ENCODE measurements at regions not wholly inside any gene's neighbourhood (a gene's known extent, or its start where the extent isn't known, plus 50 kb on each side); places are given as distances from the start of the nearest gene placed in this dataset.
"Not testable (repeated sequence)": the region's sequence is repeated elsewhere in the genome, so short reads cannot be mapped to it uniquely, and the experiment has no call there.

- no peak for DNase-seq
These were observed 50.9 kb upstream of the NXT1 start for GRCh38 chr20:23299673-23300050.

GRCh38 chr20:23298926-23299672 is 51.5 kb upstream of the NXT1 start:
- no peak for DNase-seq

GRCh38 chr20:23298155-23298554 is 52.4 kb upstream of the NXT1 start:
- DNase-seq: no peak

GRCh38 chr20:23296841-23297701 is 53.5 kb upstream of the NXT1 start:
- DNase-seq: no peak

- DNase-seq: no peak
These were observed 54.7 kb upstream of the NXT1 start for GRCh38 chr20:23295934-23296333.

- no peak for DNase-seq
These were observed 55.9 kb upstream of the NXT1 start for GRCh38 chr20:23294671-23295070.

DNA sequence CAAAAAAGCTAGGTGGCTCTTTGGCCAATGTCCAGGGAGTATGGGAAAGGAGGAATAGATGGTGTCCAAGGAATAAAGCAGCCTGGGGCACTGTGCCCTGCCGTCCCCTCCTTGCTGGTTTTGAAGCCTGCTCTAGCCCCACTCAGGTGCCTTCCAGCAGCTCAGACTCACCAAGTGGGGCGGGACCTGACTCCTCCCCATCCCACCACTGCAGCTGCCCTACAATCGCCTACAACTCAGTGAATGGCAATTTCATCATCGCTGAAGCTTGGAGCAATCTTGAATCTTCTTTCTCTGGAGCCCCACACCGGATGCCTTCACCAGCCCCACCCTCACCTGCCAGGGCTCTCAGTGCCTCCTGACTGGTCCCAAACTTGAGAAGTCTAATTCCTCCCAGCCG is 56.4 kb upstream of the NXT1 start:
- DNase-seq: no peak

- DNase-seq: no peak
These were observed 56.9 kb upstream of the NXT1 start for GRCh38 chr20:23293689-23294088.

- DNase-seq: not testable (repeated sequence)
These were observed 58.3 kb upstream of the NXT1 start for GRCh38 chr20:23292311-23292710.

DNA sequence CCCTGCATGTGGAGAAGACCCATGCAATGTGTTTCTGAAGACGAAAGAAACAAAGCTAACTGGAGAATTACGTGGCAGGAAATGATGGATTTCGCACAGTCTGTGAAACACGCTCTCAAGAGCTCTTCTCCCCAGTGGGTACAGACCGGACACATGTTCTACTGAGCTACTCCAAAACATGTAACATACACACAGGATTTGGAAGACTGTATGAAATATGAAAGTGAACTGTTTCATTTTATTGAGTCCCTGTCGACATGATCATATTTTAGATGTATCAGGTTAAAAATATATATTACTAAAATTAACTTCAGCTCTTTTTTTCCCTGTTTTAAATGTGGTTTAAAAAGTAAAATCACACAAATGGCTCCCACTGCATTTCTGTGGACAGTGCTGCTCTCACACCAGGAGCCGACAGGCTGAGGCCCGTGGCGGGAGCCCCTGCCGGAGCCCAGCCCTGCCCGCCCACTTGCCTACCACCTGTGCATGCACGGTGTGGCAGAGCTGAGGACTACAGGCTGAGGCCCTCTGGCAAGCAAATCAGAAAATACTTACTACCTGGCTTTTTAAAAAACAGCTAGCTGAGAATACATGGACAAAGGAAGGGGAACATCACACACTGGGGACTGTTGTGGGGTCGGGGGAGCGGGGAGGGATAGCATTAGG is 58.9 kb upstream of the NXT1 start:
- peak; percentile 6 for DNase-seq

DNA sequence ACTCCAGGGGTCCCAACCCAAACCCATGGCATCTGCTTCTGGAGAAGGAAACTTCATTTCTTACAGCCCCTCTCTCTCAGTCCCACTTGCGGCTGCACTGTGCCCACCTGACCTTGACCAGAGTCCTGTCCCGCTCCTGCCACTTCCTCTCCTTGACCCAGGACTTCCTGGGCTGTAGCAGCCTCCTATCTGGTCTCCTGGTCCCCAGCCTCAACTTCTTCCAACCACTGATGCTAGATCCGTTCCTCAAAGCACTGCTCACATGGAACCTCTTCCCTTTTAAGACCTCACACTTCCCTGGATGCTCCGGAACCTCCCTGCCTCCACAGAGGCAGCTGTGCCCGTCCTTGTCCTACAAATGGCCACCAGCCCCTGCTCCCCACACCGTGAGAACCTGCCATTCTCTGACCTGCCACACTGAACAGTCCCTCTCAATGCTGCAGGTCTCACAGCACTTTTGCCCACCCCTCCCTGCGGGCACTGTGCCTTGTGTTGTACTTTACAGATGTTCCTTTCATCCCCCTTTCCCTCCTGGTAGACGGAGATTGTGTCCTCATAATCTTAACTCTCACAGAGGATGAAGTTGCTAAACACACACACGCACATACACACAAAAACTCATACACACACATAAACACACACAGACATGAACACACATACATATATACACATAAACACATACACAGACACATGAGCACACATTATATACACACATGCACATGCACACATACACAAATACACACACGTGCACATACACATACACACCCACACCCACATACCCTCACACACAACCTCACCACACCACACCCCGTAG is 59.6 kb upstream of the NXT1 start:
- no peak for DNase-seq

DNA sequence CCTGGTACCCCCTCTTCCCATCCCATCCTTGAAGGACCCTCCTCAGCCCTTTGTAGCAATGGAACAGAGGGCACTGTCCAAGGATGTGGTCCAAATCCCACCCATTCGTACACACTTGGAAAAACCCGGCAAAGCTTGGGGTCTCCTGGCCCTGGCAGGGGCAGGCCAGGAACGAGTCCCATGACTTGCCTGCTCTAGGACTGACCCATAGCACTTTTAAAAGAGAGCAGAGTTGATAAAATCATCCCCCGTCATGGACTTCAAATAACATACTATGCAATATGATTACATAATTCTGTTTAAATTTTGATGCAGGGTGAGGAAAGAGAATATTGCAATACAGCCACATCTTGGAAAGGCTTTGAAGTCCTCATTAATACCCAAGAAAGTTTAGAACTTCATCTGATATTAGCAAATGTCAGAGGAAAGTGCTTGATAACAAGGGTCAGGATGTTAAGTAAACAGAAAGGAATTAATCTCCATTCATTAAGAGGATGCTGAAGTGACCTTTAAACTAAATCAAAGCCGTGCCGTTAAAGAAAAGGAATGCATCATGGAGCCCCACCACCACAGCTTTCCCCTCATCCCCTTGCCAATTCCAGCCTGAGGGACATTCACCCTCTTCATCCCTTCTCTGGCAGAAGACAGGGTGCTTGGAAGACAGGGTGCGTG is 60.7 kb upstream of the NXT1 start:
- no peak for DNase-seq

GRCh38 chr20:23289249-23289648 is 61.3 kb upstream of the NXT1 start:
- no peak for DNase-seq

DNA sequence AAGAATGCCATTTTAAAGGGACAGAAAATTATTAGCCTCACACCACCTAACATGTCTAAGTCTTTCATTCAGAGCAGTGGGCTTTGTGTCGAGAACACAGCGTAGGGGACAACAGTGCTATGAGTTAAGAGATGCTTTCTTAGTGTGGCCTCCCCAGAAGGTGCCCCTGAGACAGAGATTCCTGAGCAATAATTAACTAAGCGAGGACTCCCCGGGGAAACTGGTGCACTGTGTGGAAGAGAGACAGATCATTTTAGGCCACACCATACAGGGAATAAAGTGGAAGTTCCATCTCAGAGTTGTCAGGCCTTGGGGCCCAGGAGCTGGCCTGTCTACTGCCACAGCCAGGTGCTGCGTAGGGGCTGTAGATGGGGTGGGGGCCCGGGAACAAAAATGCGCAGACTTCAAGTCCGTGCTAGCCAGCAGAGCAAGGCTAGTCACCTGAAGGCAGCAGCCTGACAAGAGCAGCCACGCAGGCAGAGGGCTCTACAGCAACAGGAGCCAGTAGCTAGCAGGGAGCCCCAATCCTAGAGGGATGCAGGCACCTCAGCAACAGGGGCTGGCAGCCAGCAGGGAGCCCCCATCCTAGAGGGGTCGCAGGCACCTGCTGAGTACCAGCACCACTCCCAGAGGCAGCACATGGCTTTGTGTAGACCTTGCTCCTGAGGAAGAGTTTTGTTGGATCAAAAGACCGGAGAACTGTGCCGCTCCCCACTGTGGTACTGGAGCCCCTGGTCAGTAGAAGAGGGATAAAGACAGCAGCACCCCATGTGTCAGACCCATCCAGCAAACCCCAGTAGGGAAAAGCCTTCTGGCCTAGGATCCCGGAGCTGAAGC is 63.0 kb upstream of the NXT1 start:
- DNase-seq: no peak

DNA sequence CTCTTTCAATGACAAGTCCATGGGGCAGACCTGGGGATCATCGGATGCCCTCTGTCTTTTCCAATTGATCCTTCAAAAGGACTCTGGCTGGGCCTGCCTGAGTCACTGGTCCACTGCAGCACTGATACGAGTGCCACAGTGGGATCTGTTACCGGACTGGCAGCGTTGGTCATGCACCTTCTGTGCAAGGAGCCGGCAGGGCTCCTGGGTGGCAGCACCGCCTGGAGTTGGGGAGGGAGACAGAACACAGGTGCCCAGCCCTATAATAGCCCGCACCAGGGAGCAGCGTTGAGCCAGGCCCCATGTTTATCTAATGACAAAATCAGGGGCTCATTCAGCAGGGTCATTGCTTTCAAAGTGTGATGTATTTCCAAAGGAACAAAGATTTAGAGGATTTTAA is 64.2 kb upstream of the NXT1 start:
- no peak for DNase-seq

- DNase-seq: no peak
These were observed 65.1 kb upstream of the NXT1 start for GRCh38 chr20:23285536-23285935.

DNA sequence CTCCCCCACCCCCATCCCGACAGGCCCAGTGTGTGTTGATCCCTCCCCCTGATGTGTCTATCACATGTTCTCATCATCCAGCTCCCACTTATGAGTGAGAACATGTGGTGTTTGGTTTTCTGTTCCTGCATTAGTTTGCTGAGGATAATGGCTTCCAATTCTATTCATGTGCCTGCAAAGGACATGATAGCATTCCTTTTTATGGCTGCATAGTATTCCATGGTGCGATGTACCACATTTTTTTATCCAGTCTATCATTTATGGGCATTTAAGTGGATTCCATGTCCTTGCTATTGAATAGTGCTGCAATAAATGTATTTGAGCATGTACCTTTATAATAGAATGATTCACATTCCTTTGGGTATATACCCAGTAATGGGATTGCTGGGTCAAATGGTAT is 66.6 kb upstream of the NXT1 start:
- no peak for DNase-seq

- no peak for DNase-seq
These were observed 67.3 kb upstream of the NXT1 start for GRCh38 chr20:23283096-23283850.

DNA sequence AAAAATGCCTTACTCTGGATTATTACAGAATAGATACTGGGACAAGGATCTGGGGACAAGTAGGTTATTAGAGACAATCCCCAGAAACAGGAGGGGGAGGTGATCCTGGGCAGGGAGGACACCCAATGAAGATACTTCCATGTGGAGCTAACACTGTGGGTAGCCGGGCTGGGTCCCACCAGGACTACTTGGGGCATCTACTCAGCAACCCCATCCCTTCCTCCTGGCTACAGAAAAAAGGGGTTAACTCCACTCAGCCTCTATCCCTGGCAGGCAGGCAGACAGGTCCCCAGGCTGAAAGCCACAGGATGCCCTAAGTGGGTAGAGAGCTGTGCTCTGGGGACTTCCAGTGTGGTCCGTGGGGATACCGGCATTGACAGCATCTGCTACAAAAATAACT is 68.0 kb upstream of the NXT1 start:
- DNase-seq: no peak

DNA sequence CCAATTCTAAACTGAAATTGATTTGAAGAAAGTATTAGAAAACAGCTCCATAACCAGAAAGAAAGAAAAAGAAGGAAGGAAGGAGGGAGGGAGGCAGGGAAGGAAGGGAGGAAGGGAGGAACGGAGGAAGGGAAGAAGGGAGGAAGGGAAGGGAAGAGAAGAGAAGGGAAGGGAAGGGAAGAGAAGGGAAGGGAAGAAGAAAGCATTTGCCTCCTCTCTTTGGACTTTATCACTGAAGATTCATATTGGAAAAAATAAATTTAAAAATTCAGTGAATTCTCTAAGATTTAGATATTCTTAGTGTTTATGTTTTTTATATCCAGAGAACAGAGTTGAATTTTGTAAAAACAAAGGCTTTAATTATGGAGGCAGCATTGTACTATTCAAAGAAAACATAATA is 68.5 kb upstream of the NXT1 start:
- DNase-seq: no peak

Measured in muscle of arm (tissue), 1 donor.